HG03064 (cell line): ENCODE measurements at regions not wholly inside any gene's neighbourhood (a gene's known extent, or its start where the extent isn't known, plus 50 kb on each side); places are given as distances from the start of the nearest gene placed in this dataset.
"Not testable (repeated sequence)": the region's sequence is repeated elsewhere in the genome, so short reads cannot be mapped to it uniquely, and the experiment has no call there.

Source experiments
- ATAC-seq: cut with Tn5 transposase; IDR thresholded peaks from one replicate; pipeline ENCODE4 v1.9.1; 2021; ENCODE audit warnings: low read depth; ENCODE audit not compliant: unreplicated experiment

- ATAC-seq: no peak
Observed at GRCh38 chr1:232367293-232367692, 262.6 kb downstream of the SIPA1L2 start.

DNA sequence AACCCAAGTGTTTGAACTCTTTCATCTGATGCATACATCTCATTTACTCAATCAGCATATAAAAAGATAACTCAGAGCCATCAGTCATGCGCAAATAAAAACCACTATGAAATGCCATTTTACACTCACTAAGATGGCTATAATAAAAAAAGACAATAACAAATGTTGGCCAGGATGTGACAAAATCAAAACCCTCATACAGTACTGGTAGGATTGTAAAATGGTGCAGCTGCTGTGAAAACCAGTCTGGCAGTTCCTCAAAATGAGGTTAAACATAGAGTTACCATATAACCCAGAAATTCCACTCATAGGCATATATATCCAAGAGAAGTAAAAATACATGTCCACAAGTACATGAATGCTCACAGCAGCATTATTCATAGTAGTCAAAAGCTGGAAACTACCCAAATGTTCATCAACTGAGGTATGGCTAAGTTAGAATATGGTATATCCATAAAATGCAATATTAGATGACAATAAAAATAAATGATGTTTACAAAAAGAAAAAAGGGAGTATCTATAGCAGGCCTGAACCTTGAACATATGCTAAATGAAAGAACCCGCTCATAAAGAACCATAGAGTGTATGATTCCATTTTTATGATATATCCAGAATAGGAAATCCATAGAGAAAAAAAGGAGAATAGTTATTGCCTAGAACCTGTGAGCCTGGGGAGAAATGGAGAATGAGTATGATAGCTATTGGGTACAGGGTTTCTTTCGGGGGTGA lies 265.1 kb downstream of the SIPA1L2 start:
- ATAC-seq: no peak

GRCh38 chr1:232363008-232363407 lies 266.9 kb downstream of the SIPA1L2 start:
- no peak for ATAC-seq

DNA sequence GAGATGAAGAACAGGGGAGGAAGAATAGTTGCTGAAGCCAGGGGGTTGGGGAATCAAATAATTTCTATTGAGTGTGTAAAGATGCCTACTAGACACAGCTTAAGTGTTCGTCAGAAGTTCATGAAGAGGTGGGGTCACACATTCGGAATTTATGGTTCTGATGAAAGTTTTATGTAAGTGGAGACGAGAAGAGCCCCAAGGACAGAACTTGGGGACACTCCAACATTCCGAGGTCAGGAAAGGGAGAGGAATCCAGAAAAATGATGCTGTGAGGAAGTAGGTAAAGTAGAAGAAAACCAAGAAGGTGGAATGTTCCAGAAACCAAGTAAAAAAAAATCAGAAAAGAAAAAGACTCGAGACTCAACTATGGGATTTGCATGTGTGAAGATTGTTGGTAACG lies 272.5 kb downstream of the SIPA1L2 start:
- ATAC-seq: no peak

GRCh38 chr1:232355162-232356006 lies 274.5 kb downstream of the SIPA1L2 start:
- ATAC-seq: no peak

DNA sequence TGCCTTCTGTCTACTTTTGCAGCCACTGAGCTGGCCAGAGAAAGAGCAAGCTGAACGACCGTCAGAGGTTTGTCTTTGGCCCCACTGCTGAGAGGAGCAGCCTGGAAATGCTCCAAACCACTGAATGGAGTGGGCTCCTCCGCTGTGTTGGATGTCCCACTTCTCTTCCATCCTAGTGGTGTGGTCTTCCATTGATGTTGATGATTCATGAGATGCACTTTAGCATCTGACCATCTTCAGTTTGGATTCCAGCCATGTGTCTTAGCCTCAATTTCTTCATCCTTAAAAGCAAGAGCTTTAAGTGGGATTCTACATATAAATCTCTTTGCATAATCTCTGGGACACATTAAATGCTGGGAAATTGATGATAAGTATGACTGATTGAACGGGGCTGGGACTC lies 276.9 kb downstream of the SIPA1L2 start:
- ATAC-seq: no peak

DNA sequence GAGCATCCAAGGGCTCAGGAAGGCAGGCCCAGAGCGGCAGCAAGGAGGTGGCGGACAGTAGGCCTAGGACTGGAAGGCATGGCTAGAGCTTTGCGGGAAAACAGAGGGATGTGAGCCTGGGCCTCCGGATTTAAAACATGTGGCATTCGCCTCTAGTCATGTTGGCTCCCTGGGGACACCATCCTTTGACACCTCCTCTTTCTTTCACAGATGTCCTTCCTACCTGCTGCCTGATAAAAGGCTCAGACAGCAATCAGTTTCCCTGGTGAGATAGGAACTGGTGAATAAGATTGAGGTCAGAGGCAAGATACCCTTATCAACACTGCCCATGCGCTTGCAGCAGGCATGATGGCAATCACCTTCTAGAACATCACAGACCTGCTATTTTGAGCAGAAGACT lies 277.6 kb downstream of the SIPA1L2 start:
- no peak for ATAC-seq

- ATAC-seq: no peak
Observed at GRCh38 chr1:232351335-232351734, 278.6 kb downstream of the SIPA1L2 start.

DNA sequence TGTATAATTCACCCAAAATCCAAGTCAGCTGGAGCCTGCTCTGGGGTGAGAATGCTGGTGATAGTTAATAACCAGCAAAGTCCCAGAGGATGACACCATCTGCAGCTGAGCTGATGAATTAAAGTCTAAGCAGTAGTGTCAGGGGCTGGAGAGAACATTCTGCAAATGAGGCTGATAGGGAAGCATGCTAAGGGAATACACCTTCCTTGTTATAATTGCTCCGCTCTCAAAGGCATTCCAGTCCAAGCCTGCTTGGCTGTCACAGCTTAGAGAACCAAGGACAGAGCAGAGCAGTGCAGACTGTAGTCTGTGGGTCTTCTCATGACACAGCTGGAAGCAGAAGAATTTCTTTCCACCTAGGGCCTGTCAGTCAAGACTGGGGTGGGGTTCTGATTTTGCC lies 283.1 kb downstream of the SIPA1L2 start:
- ATAC-seq: no peak

GRCh38 chr1:232344791-232345399 lies 285.0 kb downstream of the SIPA1L2 start:
- ATAC-seq: no peak

DNA sequence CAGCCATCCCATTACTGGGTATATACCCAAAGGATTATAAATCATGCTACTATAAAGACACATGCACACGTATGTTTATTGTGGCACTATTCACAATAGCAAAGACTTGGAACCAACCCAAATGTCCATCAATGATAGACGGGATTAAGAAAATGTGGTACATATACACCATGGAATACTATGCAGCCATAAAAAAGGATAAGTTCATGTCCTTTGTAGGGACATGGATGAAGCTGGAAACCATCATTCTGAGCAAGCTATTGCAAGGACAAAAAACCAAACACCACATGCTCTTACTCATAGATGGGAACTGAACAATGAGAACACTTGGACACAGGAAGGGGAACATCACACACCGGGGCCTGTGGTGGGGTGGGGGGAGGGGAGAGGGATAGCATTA lies 285.7 kb downstream of the SIPA1L2 start:
- ATAC-seq: not testable (repeated sequence)

DNA sequence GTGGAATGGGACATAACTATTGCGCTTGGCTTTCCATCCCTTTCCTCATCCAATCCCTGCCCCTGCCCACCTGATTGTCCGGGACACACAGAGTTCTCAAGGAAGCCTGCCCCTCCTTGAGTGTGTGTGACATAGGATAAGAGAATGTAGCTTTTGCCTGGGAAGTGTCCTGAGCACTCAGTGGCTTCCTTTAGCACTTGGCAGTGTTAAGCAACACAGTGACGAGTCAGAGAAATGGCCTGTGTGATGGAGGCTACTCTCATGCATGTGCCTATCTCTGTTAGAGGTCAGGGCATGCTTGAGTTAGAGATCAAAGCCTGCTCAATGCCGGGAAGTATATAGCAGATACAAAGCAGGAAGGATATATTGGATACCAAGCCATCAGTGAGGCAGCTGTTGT lies 289.5 kb downstream of the SIPA1L2 start:
- no peak for ATAC-seq

- ATAC-seq: no peak
Observed at GRCh38 chr1:232339073-232339472, 290.9 kb downstream of the SIPA1L2 start.

DNA sequence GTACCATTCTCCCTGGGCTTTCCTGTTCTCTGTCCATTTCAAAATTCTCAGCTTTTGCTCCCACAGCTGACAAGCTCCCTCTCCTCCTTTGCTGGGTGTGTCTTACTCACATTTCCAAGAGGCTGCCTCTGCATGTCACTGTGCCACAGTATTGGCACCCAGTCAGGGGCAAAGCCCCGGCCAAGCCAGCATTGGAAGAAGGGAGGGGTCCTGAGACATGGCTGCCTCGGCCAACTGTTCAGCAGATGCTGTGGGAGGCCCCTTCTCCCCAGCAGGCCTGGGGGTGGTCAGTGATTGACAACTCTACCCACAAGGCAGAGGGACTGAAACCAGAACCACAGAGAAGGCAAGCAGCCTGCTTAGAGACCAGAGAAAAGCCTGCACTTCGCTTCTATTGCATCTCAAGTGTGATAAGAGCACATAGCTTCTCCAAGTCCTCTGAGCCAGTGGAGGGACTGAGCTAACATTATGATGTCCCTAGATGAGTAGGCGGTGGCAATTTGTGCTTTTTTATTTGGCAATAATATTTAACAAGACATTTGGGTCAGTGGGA lies 294.1 kb downstream of the SIPA1L2 start:
- no peak for ATAC-seq

DNA sequence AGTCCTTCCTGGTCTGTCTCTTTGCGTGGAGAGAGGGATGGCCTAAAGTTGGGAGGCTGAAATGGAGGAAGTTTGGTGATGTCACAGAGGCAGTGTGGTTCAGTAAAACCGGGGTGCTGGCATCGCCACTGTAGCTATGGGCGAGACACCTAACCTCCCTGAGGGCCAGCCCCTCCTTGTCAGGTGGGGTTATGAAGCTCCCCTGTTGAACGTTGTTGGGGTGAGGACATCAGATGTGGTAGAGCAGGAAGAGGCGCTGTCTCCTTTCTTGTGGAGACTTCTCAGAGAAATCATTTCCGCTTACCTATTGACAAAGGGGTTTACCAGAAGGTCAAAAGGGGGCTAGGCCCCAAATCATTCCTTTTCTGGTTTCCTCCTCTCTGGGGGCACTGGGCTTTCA lies 294.7 kb downstream of the SIPA1L2 start:
- no peak for ATAC-seq

DNA sequence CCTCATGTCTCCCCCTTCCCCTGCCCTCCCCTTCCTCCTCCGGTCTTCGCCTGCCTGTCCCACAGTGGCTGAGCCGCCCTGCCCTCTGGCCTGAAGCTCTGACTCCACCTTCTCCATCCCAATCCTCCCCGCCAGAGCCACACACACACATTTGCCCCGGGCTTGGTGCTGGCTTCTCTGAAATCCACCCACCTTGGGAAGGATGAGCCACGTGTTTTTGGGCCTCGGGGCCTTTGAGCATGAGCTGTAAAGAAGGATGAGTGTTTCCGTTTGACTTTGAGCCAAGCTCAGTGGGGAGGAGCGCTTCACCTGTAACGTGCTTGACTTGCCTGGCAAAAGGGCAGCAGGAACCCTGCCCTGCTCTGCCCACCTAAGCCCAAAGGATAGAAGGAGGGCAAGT lies 295.1 kb downstream of the SIPA1L2 start:
- ATAC-seq: no peak

GRCh38 chr1:232334246-232334645 lies 295.7 kb downstream of the SIPA1L2 start:
- ATAC-seq: no peak

DNA sequence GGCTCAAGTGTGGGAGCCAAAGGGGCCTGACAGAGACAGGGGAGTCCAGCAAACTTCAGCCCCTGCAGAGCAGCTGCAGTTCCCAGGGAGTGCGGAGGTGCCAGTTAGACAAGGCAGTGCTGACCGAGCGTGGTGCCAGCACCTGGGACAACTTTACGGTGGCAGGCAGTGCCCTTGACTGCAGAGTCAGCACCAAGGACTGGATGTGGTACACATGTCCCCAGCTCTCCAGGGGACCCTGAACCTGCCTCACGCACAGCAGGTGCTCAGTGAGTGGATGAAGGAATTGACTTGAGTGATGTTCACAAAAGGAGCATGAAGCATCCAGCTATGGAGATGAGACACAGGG lies 296.5 kb downstream of the SIPA1L2 start:
- no peak for ATAC-seq

GRCh38 chr1:232332710-232333418 lies 297.1 kb downstream of the SIPA1L2 start:
- ATAC-seq: not testable (repeated sequence)

GRCh38 chr1:232329103-232329813 lies 300.7 kb downstream of the SIPA1L2 start:
- no peak for ATAC-seq
